CD14-positive monocyte (primary cell): ENCODE measurements at regions not wholly inside any gene's neighbourhood (a gene's known extent, or its start where the extent isn't known, plus 50 kb on each side); places are given as distances from the start of the nearest gene placed in this dataset.

Source experiments
- DNase-seq, 3 donors: peaks; one replicate each; pipeline ENCODE4 v3.0.0-alpha.2; 2011 to 2022
- H2AFZ ChIP-seq: 2 replicates; pipeline ENCODE4 v1.6.0; 2012; ENCODE audit warnings: mild to moderate bottlenecking, low read depth, low read length, inconsistent platforms; ENCODE audit not compliant: insufficient read depth, poor library complexity, severe bottlenecking
- H3K27ac ChIP-seq, 2 donors: 1 replicate in 1 of 2; 2 replicates in 1 of 2; pipeline ENCODE4 v1.5.1; 2012 to 2013; ENCODE audit warnings: low read length in 2 of 2, control low read depth in 1 of 2, inconsistent platforms in 1 of 2, low read depth in 1 of 2, mild to moderate bottlenecking in 1 of 2
- H3K27me3 ChIP-seq, 2 donors: one replicate each; pipeline versions ENCODE4 v1.6.0 to v1.6.1; 2011 to 2013; ENCODE audit warnings: low read length in 2 of 2; ENCODE audit not compliant: control insufficient read depth in 2 of 2, insufficient read depth in 2 of 2
- H3K36me3 ChIP-seq, 2 donors: replicated peaks in 1 of 2; 1 replicate in 1 of 2; 2 replicates in 1 of 2; pipeline versions ENCODE4 v1.5.1 to v1.6.1; 2012 to 2013; ENCODE audit warnings: low read length in 2 of 2, control low read depth in 1 of 2, inconsistent platforms in 1 of 2, mild to moderate bottlenecking in 1 of 2; ENCODE audit not compliant: insufficient read depth in 2 of 2, control insufficient read depth in 1 of 2
- H3K4me1 ChIP-seq, 2 donors: 1 replicate in 1 of 2; 2 replicates in 1 of 2; pipeline versions ENCODE4 v1.5.1 to v1.6.1; 2012 to 2013; ENCODE audit warnings: low read length in 2 of 2, control low read depth in 1 of 2, inconsistent platforms in 1 of 2, mild to moderate bottlenecking in 1 of 2, moderate library complexity in 1 of 2; ENCODE audit not compliant: insufficient read depth in 2 of 2, control insufficient read depth in 1 of 2
- H3K4me2 ChIP-seq: replicated peaks from 2 replicates; pipeline ENCODE3; 2012; ENCODE audit warnings: low read length, moderate library complexity, mild to moderate bottlenecking; ENCODE audit not compliant: poor library complexity, severe bottlenecking; ENCODE audit errors: extremely low read depth
- H3K4me3 ChIP-seq, 3 experiments: fragments of 200-600 bp in 1 of 3; sonication (generic) in 1 of 3; replicated peaks in 1 of 3; 1 replicate in 2 of 3; 2 replicates in 1 of 3; pipeline ENCODE4 v1.5.1; 2011 to 2013; ENCODE audit warnings: low read length in 3 of 3, mild to moderate bottlenecking in 3 of 3, control low read depth in 2 of 3, low read depth in 2 of 3, inconsistent platforms in 1 of 3, moderate library complexity in 1 of 3
- H3K79me2 ChIP-seq: 2 replicates; pipeline ENCODE4 v1.6.0; 2012; ENCODE audit warnings: mild to moderate bottlenecking, control low read depth, inconsistent platforms, low read length, moderate library complexity; ENCODE audit not compliant: insufficient read depth
- H3K9ac ChIP-seq: 2 replicates; pipeline ENCODE4 v1.6.0; 2017; ENCODE audit warnings: low read length, mild to moderate bottlenecking; ENCODE audit not compliant: insufficient read depth, poor library complexity, severe bottlenecking
- H3K9me3 ChIP-seq, 2 donors: replicated peaks in 1 of 2; 1 replicate in 1 of 2; 2 replicates in 1 of 2; pipeline versions ENCODE4 v1.5.1 to v1.6.1; 2012 to 2013; ENCODE audit warnings: low read length in 2 of 2, control low read depth in 1 of 2; ENCODE audit not compliant: control insufficient read depth in 1 of 2, insufficient read depth in 1 of 2
- H4K20me1 ChIP-seq: 2 replicates; pipeline ENCODE4 v1.6.0; 2012; ENCODE audit warnings: mild to moderate bottlenecking, low read length, control low read depth, moderate library complexity; ENCODE audit not compliant: insufficient read depth
- H3K27ac Mint-ChIP-seq, 7 donors: one replicate each; pipeline ENCODE4 v1.8.0; 2020; ENCODE audit warnings: mild to moderate bottlenecking in 7 of 7, mixed read lengths in 7 of 7, moderate library complexity in 6 of 7, inconsistent platforms in 2 of 7
- H3K27me3 Mint-ChIP-seq, 3 donors: one replicate each; pipeline ENCODE4 v1.8.0; 2021 to 2022; ENCODE audit warnings: low read depth in 3 of 3, mild to moderate bottlenecking in 3 of 3, mixed read lengths in 3 of 3, moderate library complexity in 3 of 3, inconsistent platforms in 1 of 3
- H3K36me3 Mint-ChIP-seq, 2 donors: one replicate each; pipeline ENCODE4 v1.8.0; 2020; ENCODE audit warnings: mixed read lengths in 2 of 2, inconsistent platforms in 1 of 2, mild to moderate bottlenecking in 1 of 2
- H3K4me1 Mint-ChIP-seq: one replicate; pipeline ENCODE4 v1.8.0; 2020; ENCODE audit warnings: mild to moderate bottlenecking, mixed read lengths
- H3K4me3 Mint-ChIP-seq, 2 donors: one replicate each; pipeline ENCODE4 v1.8.0; 2020; ENCODE audit warnings: mild to moderate bottlenecking in 2 of 2, mixed read lengths in 2 of 2, moderate library complexity in 1 of 2
- H3K9me3 Mint-ChIP-seq, 7 donors: one replicate each; pipeline ENCODE4 v1.8.0; 2020 to 2022; ENCODE audit warnings: mixed read lengths in 7 of 7, mild to moderate bottlenecking in 6 of 7, moderate library complexity in 6 of 7, inconsistent platforms in 2 of 7
- WGBS: methylation state at CpG from one replicate; pipeline ENCODE4 v1.1.5; 2013; ENCODE audit warnings: missing lambda C conversion rate; ENCODE audit not compliant: insufficient coverage; 5-methylcytosine and 5-hydroxymethylcytosine counted together
- intact Hi-C, 2 donors: fragments of 100-400 bp; cut with micrococcal nuclease; formaldehyde crosslinking; loops; one replicate each; pipeline versions ENCODE4 v1.15.0 to v1.15.1; 2023
- TF ChIP-seq, protein P1 (sequence below): fragments of 200-600 bp; IDR thresholded peaks from one replicate; pipeline ENCODE4 v1.8.0; 2022; ENCODE audit warnings: antibody characterized with exemption, mild to moderate bottlenecking

DNA sequence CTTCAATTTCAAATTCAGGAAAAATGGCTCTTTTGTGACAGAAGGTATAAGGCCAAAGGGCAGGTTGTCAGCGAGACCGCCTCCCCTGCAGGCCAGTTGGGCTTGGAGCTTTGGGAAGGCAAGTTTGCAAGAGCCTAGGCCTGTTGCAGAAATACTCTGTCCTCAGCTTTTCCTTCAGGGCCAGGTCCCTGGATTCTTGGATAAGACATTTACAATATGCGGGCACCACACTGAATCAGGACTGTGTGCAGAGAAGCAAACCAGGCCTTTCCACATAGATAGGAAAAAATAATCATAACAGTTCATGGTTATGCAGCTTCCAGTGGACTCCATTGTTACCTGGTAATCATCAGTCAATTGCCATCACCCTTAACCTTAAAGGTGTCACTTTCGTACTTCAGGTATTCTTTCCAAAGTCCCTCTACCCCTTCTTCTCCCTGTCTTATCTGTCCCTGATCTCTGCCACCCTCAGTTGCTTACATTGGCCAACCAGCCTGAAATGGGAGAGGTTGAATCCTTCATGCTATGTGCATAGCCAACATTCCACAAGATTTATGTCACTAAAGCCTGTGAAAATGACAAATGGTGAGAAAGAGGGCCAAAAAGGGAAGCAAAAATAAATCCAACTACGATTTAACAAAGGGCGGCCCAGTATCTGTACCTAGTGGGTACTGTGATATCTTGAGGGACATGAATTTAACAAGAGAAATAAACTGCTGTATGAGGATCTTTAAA, 304.5 kb upstream of the NFE2L3 start:
- peaks cover 43 to 68% (median 56%) of the 10 kb centered on the region in 3 donors for H3K27me3 Mint-ChIP-seq
- H3K27ac ChIP-seq: no peak overlapping the region

DNA sequence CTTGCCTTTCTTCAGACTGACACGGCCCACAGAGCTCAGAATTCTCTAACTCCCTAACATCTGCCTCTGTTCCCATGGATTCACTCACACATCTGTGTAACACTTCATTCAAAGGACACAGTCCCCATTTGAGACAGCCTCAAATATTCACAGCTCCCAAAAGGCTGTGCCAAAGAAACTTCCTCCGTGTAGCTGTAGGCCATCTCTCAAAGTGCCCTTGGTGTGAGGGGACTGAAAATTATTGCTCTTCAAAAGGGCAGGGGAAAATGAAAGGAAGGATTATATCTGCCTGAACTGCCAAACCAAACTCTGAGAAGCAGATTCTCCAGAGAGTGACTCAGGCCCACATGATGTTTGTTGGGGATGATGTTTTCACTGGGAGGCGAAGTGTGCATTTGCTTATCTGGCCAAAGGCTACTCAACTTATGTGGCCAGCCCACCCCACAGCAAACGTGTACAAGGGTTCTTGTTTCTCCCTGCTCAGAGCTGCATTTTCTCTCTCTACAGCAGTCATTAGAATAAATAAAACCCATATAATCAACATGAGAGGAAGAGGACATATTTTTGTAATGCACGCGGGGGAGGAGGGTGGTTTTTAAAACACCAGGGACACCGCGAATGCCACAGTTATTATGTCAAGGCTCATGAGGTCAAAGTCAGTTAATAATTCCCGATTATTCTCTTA, 302.4 kb upstream of the NFE2L3 start:
- intact Hi-C loops: loop anchor here in 1 of 2 donors (10.0 kb wide), 1 partner anchor 585 kb away; no protein-coding TSS in a partner anchor
- Mint-ChIP-seq H3K4me1 (peaks cover 19% of the 10 kb centered on the region), H3K36me3 (peaks cover 0 to 11% of the 10 kb centered on the region in 2 donors), H3K4me3 (peak overlapping the region in 1 of 2 donors; percentile 26), H3K27me3 (peaks cover 54 to 79% (median 71%) of the 10 kb centered on the region in 3 donors), H3K27ac (no peak overlapping the region), H3K9me3 (peaks cover 0 to 23% (median 19%) of the 10 kb centered on the region in 7 donors)
- Histone ChIP-seq H3K36me3 (no peaks in the 10 kb centered on the region), H3K4me2 (no peak overlapping the region), H3K9ac (no peak overlapping the region), H3K79me2 (no peaks in the 10 kb centered on the region), H3K27me3 (peaks cover 50 to 81% of the 10 kb centered on the region in 2 donors), H3K4me1 (peaks cover 16 to 19% of the 10 kb centered on the region in 2 donors), H3K4me3 (no peak overlapping the region), H4K20me1 (no peaks in the 10 kb centered on the region), H3K27ac (no peak overlapping the region), H2AFZ (no peak overlapping the region), H3K9me3 (peaks cover 0 to 12% of the 10 kb centered on the region in 2 donors)
- TF ChIP-seq, protein P1, sequence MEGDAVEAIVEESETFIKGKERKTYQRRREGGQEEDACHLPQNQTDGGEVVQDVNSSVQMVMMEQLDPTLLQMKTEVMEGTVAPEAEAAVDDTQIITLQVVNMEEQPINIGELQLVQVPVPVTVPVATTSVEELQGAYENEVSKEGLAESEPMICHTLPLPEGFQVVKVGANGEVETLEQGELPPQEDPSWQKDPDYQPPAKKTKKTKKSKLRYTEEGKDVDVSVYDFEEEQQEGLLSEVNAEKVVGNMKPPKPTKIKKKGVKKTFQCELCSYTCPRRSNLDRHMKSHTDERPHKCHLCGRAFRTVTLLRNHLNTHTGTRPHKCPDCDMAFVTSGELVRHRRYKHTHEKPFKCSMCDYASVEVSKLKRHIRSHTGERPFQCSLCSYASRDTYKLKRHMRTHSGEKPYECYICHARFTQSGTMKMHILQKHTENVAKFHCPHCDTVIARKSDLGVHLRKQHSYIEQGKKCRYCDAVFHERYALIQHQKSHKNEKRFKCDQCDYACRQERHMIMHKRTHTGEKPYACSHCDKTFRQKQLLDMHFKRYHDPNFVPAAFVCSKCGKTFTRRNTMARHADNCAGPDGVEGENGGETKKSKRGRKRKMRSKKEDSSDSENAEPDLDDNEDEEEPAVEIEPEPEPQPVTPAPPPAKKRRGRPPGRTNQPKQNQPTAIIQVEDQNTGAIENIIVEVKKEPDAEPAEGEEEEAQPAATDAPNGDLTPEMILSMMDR: no peak
- 100% methylated on average over 1 of the region's 9 CpGs for WGBS
- DNase-seq: no peak

More for the DNA sequence above, 304.5 kb upstream of the NFE2L3 start:
- no peak for DNase-seq
- H3K4me2 ChIP-seq: no peak overlapping the region
- intact Hi-C loops: loop anchor here in 1 of 2 donors (10.0 kb wide), 1 partner anchor 583 kb away; no protein-coding TSS in a partner anchor
- Mint-ChIP-seq H3K4me1 (peaks cover 7% of the 10 kb centered on the region), H3K9me3 (peaks cover 0 to 11% (median 8%) of the 10 kb centered on the region in 7 donors), H3K36me3 (peaks cover 0 to 7% of the 10 kb centered on the region in 2 donors), H3K4me3 (no peak overlapping the region), H3K27ac (peak overlapping the region in 1 of 7 donors; percentile 43)
- peaks cover 9 to 10% of the 10 kb centered on the region in 2 donors for H3K4me1 ChIP-seq
- WGBS: 100% methylated on average over 2 of the region's 6 CpGs
- TF ChIP-seq, protein P1: no peak
- no peaks in the 10 kb centered on the region for H4K20me1 ChIP-seq
- no peaks in the 10 kb centered on the region for H3K9me3 ChIP-seq
- H3K36me3 ChIP-seq: no peaks in the 10 kb centered on the region
- no peak overlapping the region for H3K4me3 ChIP-seq
- no peak overlapping the region for H3K9ac ChIP-seq
- no peak overlapping the region for H2AFZ ChIP-seq
- H3K79me2 ChIP-seq: no peaks in the 10 kb centered on the region
- peaks cover 40 to 71% of the 10 kb centered on the region in 2 donors for H3K27me3 ChIP-seq
